ENCODE measurements at regions not wholly inside any gene's neighbourhood (a gene's known extent, or its start where the extent isn't known, plus 50 kb on each side); places are given as distances from the start of the nearest gene placed in this dataset.

DNA sequence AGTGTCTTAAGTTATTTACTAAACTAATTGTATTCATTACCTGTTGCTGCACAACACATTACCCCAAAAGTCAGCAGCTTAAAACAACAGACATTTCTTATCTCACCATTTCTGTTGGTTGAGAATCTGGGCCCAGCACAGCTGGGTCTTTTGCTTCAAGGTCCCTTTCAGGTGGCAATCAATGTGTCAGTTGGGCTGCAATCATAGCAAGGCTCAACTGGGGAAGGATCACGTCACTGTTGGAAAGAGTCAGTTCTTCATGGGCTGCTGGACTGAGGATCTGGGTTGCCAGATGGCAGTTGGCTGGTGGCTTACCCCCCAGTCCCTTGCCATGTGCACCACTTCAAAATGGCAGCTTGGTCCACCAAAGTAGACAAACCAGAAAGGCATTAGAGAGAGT lies 261.2 kb downstream of the SUCLG1 start:
- TF ChIP-seq MXI1 (IDR thresholded peaks at IDR 0.05; ENCODE audit: low read depth, low read length) (no peak), SP1 (IDR thresholded peaks at IDR 0.05; ENCODE audit: low read depth, low read length) (no peak), CREB1 (IDR thresholded peaks at IDR 0.05; ENCODE audit: low read depth) (no peak), RAD51 (IDR thresholded peaks at IDR 0.05) (no peak), WRNIP1 (IDR thresholded peaks at IDR 0.05; ENCODE audit: borderline replicate concordance, low read depth, low read length) (no peak), IRF4 (IDR thresholded peaks at IDR 0.05; ENCODE audit: low read depth, low read length) (no peak), POLR2AphosphoS5 (IDR thresholded peaks at IDR 0.05; ENCODE audit: low read length) (no peak), TCF7 (IDR thresholded peaks at IDR 0.05; ENCODE audit: borderline replicate concordance) (no peak)
- TF ChIP-seq, protein P1, sequence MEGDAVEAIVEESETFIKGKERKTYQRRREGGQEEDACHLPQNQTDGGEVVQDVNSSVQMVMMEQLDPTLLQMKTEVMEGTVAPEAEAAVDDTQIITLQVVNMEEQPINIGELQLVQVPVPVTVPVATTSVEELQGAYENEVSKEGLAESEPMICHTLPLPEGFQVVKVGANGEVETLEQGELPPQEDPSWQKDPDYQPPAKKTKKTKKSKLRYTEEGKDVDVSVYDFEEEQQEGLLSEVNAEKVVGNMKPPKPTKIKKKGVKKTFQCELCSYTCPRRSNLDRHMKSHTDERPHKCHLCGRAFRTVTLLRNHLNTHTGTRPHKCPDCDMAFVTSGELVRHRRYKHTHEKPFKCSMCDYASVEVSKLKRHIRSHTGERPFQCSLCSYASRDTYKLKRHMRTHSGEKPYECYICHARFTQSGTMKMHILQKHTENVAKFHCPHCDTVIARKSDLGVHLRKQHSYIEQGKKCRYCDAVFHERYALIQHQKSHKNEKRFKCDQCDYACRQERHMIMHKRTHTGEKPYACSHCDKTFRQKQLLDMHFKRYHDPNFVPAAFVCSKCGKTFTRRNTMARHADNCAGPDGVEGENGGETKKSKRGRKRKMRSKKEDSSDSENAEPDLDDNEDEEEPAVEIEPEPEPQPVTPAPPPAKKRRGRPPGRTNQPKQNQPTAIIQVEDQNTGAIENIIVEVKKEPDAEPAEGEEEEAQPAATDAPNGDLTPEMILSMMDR (IDR thresholded peaks at IDR 0.05 in 2 of 3, conservative IDR thresholded peaks at IDR 0.05 in 1 of 3; ENCODE audit: control insufficient read depth in 2 of 3, extremely low read depth in 1 of 3, insufficient read depth in 1 of 3, low read depth in 3 of 3, low read length in 3 of 3) = no peak
- TF ChIP-seq, protein P2, sequence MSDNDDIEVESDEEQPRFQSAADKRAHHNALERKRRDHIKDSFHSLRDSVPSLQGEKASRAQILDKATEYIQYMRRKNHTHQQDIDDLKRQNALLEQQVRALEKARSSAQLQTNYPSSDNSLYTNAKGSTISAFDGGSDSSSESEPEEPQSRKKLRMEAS (IDR thresholded peaks at IDR 0.05; ENCODE audit: low read depth, low read length) = no peak
- TF ChIP-seq, protein P3, sequence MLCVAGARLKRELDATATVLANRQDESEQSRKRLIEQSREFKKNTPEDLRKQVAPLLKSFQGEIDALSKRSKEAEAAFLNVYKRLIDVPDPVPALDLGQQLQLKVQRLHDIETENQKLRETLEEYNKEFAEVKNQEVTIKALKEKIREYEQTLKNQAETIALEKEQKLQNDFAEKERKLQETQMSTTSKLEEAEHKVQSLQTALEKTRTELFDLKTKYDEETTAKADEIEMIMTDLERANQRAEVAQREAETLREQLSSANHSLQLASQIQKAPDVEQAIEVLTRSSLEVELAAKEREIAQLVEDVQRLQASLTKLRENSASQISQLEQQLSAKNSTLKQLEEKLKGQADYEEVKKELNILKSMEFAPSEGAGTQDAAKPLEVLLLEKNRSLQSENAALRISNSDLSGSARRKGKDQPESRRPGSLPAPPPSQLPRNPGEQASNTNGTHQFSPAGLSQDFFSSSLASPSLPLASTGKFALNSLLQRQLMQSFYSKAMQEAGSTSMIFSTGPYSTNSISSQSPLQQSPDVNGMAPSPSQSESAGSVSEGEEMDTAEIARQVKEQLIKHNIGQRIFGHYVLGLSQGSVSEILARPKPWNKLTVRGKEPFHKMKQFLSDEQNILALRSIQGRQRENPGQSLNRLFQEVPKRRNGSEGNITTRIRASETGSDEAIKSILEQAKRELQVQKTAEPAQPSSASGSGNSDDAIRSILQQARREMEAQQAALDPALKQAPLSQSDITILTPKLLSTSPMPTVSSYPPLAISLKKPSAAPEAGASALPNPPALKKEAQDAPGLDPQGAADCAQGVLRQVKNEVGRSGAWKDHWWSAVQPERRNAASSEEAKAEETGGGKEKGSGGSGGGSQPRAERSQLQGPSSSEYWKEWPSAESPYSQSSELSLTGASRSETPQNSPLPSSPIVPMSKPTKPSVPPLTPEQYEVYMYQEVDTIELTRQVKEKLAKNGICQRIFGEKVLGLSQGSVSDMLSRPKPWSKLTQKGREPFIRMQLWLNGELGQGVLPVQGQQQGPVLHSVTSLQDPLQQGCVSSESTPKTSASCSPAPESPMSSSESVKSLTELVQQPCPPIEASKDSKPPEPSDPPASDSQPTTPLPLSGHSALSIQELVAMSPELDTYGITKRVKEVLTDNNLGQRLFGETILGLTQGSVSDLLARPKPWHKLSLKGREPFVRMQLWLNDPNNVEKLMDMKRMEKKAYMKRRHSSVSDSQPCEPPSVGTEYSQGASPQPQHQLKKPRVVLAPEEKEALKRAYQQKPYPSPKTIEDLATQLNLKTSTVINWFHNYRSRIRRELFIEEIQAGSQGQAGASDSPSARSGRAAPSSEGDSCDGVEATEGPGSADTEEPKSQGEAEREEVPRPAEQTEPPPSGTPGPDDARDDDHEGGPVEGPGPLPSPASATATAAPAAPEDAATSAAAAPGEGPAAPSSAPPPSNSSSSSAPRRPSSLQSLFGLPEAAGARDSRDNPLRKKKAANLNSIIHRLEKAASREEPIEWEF (IDR thresholded peaks at IDR 0.05; ENCODE audit: insufficient replicate concordance, low read depth, low read length) = no peak
- TF ChIP-seq, protein P4, sequence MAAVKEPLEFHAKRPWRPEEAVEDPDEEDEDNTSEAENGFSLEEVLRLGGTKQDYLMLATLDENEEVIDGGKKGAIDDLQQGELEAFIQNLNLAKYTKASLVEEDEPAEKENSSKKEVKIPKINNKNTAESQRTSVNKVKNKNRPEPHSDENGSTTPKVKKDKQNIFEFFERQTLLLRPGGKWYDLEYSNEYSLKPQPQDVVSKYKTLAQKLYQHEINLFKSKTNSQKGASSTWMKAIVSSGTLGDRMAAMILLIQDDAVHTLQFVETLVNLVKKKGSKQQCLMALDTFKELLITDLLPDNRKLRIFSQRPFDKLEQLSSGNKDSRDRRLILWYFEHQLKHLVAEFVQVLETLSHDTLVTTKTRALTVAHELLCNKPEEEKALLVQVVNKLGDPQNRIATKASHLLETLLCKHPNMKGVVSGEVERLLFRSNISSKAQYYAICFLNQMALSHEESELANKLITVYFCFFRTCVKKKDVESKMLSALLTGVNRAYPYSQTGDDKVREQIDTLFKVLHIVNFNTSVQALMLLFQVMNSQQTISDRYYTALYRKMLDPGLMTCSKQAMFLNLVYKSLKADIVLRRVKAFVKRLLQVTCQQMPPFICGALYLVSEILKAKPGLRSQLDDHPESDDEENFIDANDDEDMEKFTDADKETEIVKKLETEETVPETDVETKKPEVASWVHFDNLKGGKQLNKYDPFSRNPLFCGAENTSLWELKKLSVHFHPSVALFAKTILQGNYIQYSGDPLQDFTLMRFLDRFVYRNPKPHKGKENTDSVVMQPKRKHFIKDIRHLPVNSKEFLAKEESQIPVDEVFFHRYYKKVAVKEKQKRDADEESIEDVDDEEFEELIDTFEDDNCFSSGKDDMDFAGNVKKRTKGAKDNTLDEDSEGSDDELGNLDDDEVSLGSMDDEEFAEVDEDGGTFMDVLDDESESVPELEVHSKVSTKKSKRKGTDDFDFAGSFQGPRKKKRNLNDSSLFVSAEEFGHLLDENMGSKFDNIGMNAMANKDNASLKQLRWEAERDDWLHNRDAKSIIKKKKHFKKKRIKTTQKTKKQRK (IDR thresholded peaks at IDR 0.05; ENCODE audit: low read depth, low read length) = no peak
- TF ChIP-seq, protein P5, sequence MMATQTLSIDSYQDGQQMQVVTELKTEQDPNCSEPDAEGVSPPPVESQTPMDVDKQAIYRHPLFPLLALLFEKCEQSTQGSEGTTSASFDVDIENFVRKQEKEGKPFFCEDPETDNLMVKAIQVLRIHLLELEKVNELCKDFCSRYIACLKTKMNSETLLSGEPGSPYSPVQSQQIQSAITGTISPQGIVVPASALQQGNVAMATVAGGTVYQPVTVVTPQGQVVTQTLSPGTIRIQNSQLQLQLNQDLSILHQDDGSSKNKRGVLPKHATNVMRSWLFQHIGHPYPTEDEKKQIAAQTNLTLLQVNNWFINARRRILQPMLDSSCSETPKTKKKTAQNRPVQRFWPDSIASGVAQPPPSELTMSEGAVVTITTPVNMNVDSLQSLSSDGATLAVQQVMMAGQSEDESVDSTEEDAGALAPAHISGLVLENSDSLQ (IDR thresholded peaks at IDR 0.05) = no peak
